LNCaP clone FGC (cell line): ENCODE measurements at regions not wholly inside any gene's neighbourhood (a gene's known extent, or its start where the extent isn't known, plus 50 kb on each side); places are given as distances from the start of the nearest gene placed in this dataset.

Experiments
- DNase-seq: peaks from one replicate; pipeline ENCODE4 v3.0.0-alpha.2; 2011; ENCODE audit warnings: low read depth
- H3K4me3 ChIP-seq: 2 replicates; pipeline ENCODE4 v1.5.1; 2011; ENCODE audit warnings: mild to moderate bottlenecking, low read depth, low read length, control low read depth
- TF ChIP-seq, protein P1 (sequence below): IDR thresholded peaks from 2 replicates; pipeline ENCODE4 v1.5.1; 2012; ENCODE audit warnings: mild to moderate bottlenecking; ENCODE audit not compliant: control insufficient read depth, insufficient read depth; ENCODE audit errors: extremely low read depth

GRCh38 chr12:127143020-127143419 lies 1124.0 kb upstream of the TMEM132C start:
- TF ChIP-seq, protein P1, sequence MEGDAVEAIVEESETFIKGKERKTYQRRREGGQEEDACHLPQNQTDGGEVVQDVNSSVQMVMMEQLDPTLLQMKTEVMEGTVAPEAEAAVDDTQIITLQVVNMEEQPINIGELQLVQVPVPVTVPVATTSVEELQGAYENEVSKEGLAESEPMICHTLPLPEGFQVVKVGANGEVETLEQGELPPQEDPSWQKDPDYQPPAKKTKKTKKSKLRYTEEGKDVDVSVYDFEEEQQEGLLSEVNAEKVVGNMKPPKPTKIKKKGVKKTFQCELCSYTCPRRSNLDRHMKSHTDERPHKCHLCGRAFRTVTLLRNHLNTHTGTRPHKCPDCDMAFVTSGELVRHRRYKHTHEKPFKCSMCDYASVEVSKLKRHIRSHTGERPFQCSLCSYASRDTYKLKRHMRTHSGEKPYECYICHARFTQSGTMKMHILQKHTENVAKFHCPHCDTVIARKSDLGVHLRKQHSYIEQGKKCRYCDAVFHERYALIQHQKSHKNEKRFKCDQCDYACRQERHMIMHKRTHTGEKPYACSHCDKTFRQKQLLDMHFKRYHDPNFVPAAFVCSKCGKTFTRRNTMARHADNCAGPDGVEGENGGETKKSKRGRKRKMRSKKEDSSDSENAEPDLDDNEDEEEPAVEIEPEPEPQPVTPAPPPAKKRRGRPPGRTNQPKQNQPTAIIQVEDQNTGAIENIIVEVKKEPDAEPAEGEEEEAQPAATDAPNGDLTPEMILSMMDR = no peak
- no peak overlapping the region for H3K4me3 ChIP-seq
- DNase-seq = no peak

GRCh38 chr12:127144770-127145169 lies 1122.2 kb upstream of the TMEM132C start:
- no peak for DNase-seq
- H3K4me3 ChIP-seq = no peak overlapping the region
- TF ChIP-seq, protein P1 = no peak

DNA sequence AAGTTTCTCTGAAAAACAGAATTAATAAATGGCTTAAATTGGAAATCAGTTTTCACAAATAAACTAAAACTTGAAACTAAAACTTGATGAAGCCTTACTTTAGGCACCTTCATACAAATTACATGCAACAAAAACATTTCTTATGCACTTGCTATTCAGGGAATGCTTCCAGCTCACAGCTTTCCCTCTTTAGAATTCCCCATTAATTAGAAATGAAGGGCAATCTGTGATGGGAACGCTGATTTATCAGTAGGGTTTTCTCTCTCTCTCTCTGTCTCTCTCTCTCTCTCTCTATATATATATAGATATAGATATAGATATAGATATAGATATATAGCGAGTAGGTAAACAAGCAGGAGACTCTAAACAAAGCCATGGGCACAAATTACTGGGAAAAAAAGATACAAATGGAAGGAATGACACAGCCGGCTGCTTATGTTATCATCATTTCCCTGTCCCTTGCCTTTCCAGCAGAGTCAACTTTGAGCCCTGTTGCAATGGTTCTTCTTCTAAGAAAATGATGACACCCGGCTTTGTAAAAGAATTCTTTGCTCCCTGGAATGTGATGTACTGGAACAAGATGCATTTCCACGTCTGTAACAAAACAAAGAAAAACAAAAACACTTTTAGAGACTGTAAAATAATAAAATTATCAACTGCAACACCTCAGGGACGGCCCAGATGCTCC lies 1121.6 kb upstream of the TMEM132C start:
- no peak overlapping the region for H3K4me3 ChIP-seq
- TF ChIP-seq, protein P1 = no peak
- DNase-seq = no peak

DNA sequence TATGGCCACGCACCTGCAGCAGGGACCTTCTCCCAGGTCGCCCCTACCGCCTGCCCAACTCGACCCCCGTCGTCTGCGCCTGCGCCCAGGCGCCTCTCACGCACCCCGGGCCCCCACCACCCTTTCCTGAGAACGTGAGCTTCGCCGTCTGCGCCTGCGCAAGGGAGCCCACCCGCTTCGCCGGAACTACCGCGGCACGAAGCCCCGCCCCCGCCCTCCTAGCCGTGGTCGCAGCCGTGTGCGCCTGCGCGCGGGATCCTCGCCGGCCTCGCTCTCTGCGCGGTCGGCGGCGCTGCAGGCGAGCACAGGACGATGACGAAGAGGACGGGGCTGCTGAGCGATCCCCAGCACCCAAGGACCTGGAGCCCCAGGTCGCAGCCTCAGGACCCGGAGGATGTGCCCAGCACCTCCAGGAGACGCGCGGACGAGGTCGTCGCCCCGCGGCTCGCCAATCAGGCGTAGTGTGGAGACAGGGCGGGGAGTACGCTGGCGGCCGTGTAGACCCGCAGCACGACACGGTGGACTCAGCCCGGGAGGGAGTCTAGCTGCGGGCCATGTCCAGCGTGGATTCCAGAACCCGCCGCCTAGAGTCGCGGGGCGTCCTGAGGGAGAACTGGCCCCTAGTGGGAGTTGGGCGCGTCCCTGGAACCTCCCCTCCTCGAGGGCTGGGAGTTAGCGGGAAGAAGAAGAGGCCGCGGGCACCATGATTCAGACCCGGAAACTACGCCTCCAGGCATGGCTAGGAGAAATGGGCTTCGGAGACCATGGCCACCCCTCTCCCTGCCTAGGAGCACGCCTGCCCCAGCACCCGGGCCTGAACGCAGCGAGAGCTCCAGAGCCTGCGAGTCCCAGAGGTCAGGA lies 1120.8 kb upstream of the TMEM132C start:
- DNase-seq = no peak
- TF ChIP-seq, protein P1 = no peak
- no peak overlapping the region for H3K4me3 ChIP-seq

DNA sequence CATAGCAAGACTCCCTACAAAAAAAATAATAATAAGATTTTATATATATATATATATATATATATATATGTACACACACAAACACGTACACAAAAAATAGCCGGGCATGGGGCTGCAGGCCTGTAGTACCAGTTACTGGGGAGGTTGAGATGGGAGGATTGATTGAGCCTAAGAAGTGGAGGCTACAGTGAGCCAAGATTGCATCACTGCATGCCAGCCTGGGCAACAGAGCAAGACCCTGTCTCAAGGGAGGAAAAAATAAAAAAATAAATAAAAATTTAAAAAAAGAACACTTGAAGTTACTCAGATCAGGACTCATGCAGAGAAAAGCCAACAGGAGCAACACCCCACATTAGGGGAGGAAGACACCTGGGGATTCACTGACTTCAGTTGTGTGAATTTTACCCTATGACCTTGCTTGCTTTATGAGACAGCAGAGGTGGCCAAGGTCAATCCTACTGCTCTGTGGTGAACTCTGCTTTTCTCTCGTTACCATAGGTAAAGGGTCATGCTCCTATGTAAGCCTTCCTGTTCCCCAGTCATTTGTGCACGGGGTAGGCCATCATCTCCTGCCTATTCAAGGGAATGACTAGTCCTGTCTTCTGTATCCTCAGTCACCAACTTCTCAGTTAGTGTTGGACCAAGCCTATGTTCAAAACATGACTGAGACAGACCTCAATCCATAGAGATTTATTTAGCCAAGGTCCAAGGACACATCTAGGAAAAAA lies 1119.8 kb upstream of the TMEM132C start:
- DNase-seq = no peak
- H3K4me3 ChIP-seq = no peak overlapping the region
- TF ChIP-seq, protein P1 = no peak

DNA sequence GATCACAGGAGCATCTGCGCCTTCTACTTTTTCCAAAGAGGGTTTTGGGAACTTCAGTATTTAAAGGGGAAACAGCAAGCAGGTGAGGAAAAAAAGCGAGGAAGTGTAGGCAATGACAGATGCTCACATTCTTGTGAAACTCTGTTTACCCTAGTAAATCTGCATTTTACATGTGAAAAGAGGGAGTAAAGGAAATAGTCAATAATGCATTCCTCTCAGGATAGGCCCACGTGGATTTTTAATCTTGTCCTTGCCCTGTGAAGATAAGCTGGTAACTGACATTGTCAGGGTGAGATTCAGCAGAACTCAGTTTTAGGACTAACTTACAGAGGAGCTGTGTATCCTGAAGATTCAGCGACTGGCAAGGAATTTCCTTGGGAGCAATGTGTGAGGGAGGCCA lies 1119.2 kb upstream of the TMEM132C start:
- no peak overlapping the region for H3K4me3 ChIP-seq
- TF ChIP-seq, protein P1 = no peak
- no peak for DNase-seq
